HG02870 (cell line): ENCODE measurements at regions not wholly inside any gene's neighbourhood (a gene's known extent, or its start where the extent isn't known, plus 50 kb on each side); places are given as distances from the start of the nearest gene placed in this dataset.
"Not testable (repeated sequence)": the region's sequence is repeated elsewhere in the genome, so short reads cannot be mapped to it uniquely, and the experiment has no call there.

Experiments used
- ATAC-seq: cut with Tn5 transposase; IDR thresholded peaks from one replicate; pipeline ENCODE4 v1.9.1; 2021; ENCODE audit warnings: mild to moderate bottlenecking, moderate library complexity; ENCODE audit not compliant: unreplicated experiment

GRCh38 chr18:1267021-1267420 is 362.4 kb downstream of the ADCYAP1 start:
- no peak for ATAC-seq

- no peak for ATAC-seq
Observed at GRCh38 chr18:1270081-1270480, 365.4 kb downstream of the ADCYAP1 start.

- no peak for ATAC-seq
Observed at GRCh38 chr18:1273469-1273868, 368.8 kb downstream of the ADCYAP1 start.

GRCh38 chr18:1292167-1292566 is 387.5 kb downstream of the ADCYAP1 start:
- ATAC-seq = no peak

GRCh38 chr18:1294229-1294628 is 389.6 kb downstream of the ADCYAP1 start:
- ATAC-seq = no peak

- ATAC-seq = no peak
Observed at GRCh38 chr18:1296237-1296636, 391.6 kb downstream of the ADCYAP1 start.

- no peak for ATAC-seq
Observed at GRCh38 chr18:1302861-1303260, 398.2 kb downstream of the ADCYAP1 start.

GRCh38 chr18:1304392-1304992 is 399.8 kb downstream of the ADCYAP1 start:
- no peak for ATAC-seq

- ATAC-seq = no peak
Observed at GRCh38 chr18:1306641-1307040, 402.0 kb downstream of the ADCYAP1 start.

GRCh38 chr18:1308686-1309085 is 404.0 kb downstream of the ADCYAP1 start:
- no peak for ATAC-seq

GRCh38 chr18:1311376-1311775 is 406.7 kb downstream of the ADCYAP1 start:
- no peak for ATAC-seq

- ATAC-seq = not testable (repeated sequence)
Observed at GRCh38 chr18:1335345-1335744, 430.7 kb downstream of the ADCYAP1 start.

- ATAC-seq = no peak
Observed at GRCh38 chr18:1350931-1351450, 446.3 kb downstream of the ADCYAP1 start.

GRCh38 chr18:1353025-1353424 is 448.4 kb downstream of the ADCYAP1 start:
- no peak for ATAC-seq

GRCh38 chr18:1357724-1358123 is 453.1 kb downstream of the ADCYAP1 start:
- ATAC-seq = no peak

- no peak for ATAC-seq
Observed at GRCh38 chr18:1361936-1362335, 457.3 kb downstream of the ADCYAP1 start.

GRCh38 chr18:1370552-1370951 is 465.9 kb downstream of the ADCYAP1 start:
- no peak for ATAC-seq

GRCh38 chr18:1371724-1372123 is 467.1 kb downstream of the ADCYAP1 start:
- no peak for ATAC-seq

GRCh38 chr18:1383465-1383864 is 478.8 kb downstream of the ADCYAP1 start:
- ATAC-seq = no peak

GRCh38 chr18:1388468-1388867 is 483.8 kb downstream of the ADCYAP1 start:
- not testable (repeated sequence) for ATAC-seq

- ATAC-seq = no peak
Observed at GRCh38 chr18:1392046-1392445, 487.4 kb downstream of the ADCYAP1 start.

GRCh38 chr18:1392865-1393734 is 488.4 kb downstream of the ADCYAP1 start:
- ATAC-seq = no peak
